Neural progenitor cell (in vitro differentiated cells): ENCODE measurements at regions not wholly inside any gene's neighbourhood (a gene's known extent, or its start where the extent isn't known, plus 50 kb on each side); places are given as distances from the start of the nearest gene placed in this dataset.

ENCODE experiments used
- DNase-seq: peaks from one replicate; pipeline ENCODE4 v3.0.0-alpha.2; 2016; ENCODE audit warnings: low spot score
- H2AFZ ChIP-seq: fragments of 200-600 bp; sonication (generic); replicated peaks from 2 replicates; pipeline ENCODE4 v1.6.1; 2016; ENCODE audit warnings: antibody characterized with exemption
- H3F3A ChIP-seq: fragments of 200-600 bp; sonication (generic); 2 replicates; pipeline ENCODE4 v1.6.1; 2016; ENCODE audit warnings: antibody characterized with exemption, low read depth
- H3K27ac ChIP-seq: fragments of 200-600 bp; sonication (generic); 2 replicates; pipeline ENCODE4 v1.5.1; 2016; ENCODE audit warnings: mild to moderate bottlenecking
- H3K27me3 ChIP-seq: fragments of 200-600 bp; sonication (generic); 2 replicates; pipeline ENCODE4 v1.6.1; 2016; ENCODE audit warnings: mild to moderate bottlenecking, moderate library complexity
- H3K36me3 ChIP-seq: fragments of 200-600 bp; sonication (generic); 2 replicates; pipeline ENCODE4 v1.5.1; 2016
- H3K4me1 ChIP-seq: fragments of 200-600 bp; sonication (generic); 2 replicates; pipeline ENCODE4 v1.6.1; 2016; ENCODE audit warnings: mixed run types
- H3K4me2 ChIP-seq: fragments of 200-600 bp; sonication (generic); 2 replicates; pipeline ENCODE4 v1.6.1; 2016
- H3K4me3 ChIP-seq: fragments of 200-600 bp; sonication (generic); 2 replicates; pipeline ENCODE4 v1.5.1; 2016
- H3K79me2 ChIP-seq: fragments of 200-600 bp; sonication (generic); 2 replicates; pipeline ENCODE4 v1.6.1; 2016; ENCODE audit warnings: low read depth
- H3K9ac ChIP-seq: fragments of 200-600 bp; sonication (generic); 2 replicates; pipeline ENCODE4 v1.6.1; 2016
- H3K9me3 ChIP-seq: fragments of 200-600 bp; sonication (generic); 2 replicates; pipeline ENCODE4 v1.5.1; 2016; ENCODE audit warnings: low read depth
- H4K20me1 ChIP-seq: fragments of 200-600 bp; sonication (generic); 2 replicates; pipeline ENCODE4 v1.6.1; 2016; ENCODE audit warnings: low read depth
- H3K27ac Mint-ChIP-seq: 3 replicates; pipeline ENCODE4 v1.8.0; 2021; ENCODE audit warnings: mixed read lengths
- H3K27me3 Mint-ChIP-seq: 2 replicates; pipeline ENCODE4 v1.8.0; 2022; ENCODE audit warnings: low read depth, mild to moderate bottlenecking, inconsistent platforms, moderate library complexity, mixed read lengths; ENCODE audit not compliant: insufficient read depth
- H3K36me3 Mint-ChIP-seq: 3 replicates; pipeline ENCODE4 v1.8.0; 2021; ENCODE audit warnings: mixed read lengths
- H3K4me1 Mint-ChIP-seq: 3 replicates; pipeline ENCODE4 v1.8.0; 2021; ENCODE audit warnings: mixed read lengths
- H3K4me3 Mint-ChIP-seq: 3 replicates; pipeline ENCODE4 v1.8.0; 2021; ENCODE audit warnings: mild to moderate bottlenecking, moderate library complexity, mixed read lengths
- H3K9me3 Mint-ChIP-seq: 3 replicates; pipeline ENCODE4 v1.8.0; 2020; ENCODE audit warnings: mixed read lengths
- EZH2 ChIP-seq: fragments of 200-600 bp; sonication (generic); IDR thresholded peaks from 2 replicates; pipeline ENCODE4 v1.6.1; 2017; ENCODE audit warnings: antibody characterized with exemption, mild to moderate bottlenecking, moderate library complexity
- EZH2phosphoT487 ChIP-seq: fragments of 200-600 bp; sonication (generic); IDR thresholded peaks from 2 replicates; pipeline ENCODE4 v1.6.1; 2017; ENCODE audit warnings: antibody characterized with exemption
- TF ChIP-seq, protein P1 (sequence below): fragments of 200-600 bp; sonication (generic); IDR thresholded peaks from 2 replicates; pipeline ENCODE4 v1.5.1; 2017; ENCODE audit warnings: antibody characterized with exemption, mild to moderate bottlenecking

DNA sequence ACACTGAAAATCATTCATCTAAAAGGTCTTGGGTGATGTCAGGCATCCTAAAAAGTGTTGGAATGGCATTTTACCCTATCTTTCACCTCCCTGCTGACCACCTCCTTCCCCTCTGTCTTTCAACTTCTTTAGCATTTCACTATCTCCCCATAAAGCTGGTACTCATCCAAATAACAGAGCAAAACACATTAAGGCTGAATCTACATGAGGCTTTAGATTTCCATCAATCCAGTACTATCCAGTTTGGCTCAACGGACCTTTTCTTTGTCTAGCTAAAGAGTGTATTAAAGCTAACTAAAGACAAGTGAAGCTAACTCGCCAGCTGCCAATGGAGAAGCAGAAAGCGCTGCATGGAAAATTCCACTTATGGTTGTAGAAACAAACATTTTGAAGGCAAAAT lies 122.5 kb upstream of the NCKAP5 start:
- TF ChIP-seq, protein P1, sequence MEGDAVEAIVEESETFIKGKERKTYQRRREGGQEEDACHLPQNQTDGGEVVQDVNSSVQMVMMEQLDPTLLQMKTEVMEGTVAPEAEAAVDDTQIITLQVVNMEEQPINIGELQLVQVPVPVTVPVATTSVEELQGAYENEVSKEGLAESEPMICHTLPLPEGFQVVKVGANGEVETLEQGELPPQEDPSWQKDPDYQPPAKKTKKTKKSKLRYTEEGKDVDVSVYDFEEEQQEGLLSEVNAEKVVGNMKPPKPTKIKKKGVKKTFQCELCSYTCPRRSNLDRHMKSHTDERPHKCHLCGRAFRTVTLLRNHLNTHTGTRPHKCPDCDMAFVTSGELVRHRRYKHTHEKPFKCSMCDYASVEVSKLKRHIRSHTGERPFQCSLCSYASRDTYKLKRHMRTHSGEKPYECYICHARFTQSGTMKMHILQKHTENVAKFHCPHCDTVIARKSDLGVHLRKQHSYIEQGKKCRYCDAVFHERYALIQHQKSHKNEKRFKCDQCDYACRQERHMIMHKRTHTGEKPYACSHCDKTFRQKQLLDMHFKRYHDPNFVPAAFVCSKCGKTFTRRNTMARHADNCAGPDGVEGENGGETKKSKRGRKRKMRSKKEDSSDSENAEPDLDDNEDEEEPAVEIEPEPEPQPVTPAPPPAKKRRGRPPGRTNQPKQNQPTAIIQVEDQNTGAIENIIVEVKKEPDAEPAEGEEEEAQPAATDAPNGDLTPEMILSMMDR, result no peak
- TF ChIP-seq EZH2, result no peak
- TF ChIP-seq EZH2phosphoT487, result no peak
- Mint-ChIP-seq H3K4me3 (no peak overlapping the region), H3K36me3 (peaks cover 4% of the 10 kb centered on the region), H3K9me3 (peaks cover 17% of the 10 kb centered on the region), H3K27me3 (peaks cover 7% of the 10 kb centered on the region), H3K4me1 (peaks cover 8% of the 10 kb centered on the region), H3K27ac (no peak overlapping the region)
- Histone ChIP-seq H3K4me2 (peak overlapping the region; percentile 8), H3K27ac (no peak overlapping the region), H3K4me1 (peaks cover 11% of the 10 kb centered on the region), H3K4me3 (no peak overlapping the region), H3K79me2 (no peaks in the 10 kb centered on the region), H3K9me3 (no peaks in the 10 kb centered on the region), H3K9ac (no peak overlapping the region), H4K20me1 (no peaks in the 10 kb centered on the region), H3F3A (no peaks in the 10 kb centered on the region), H3K27me3 (no peaks in the 10 kb centered on the region), H3K36me3 (no peaks in the 10 kb centered on the region), H2AFZ (peak overlapping the region; percentile 82)
- no peak for DNase-seq

DNA sequence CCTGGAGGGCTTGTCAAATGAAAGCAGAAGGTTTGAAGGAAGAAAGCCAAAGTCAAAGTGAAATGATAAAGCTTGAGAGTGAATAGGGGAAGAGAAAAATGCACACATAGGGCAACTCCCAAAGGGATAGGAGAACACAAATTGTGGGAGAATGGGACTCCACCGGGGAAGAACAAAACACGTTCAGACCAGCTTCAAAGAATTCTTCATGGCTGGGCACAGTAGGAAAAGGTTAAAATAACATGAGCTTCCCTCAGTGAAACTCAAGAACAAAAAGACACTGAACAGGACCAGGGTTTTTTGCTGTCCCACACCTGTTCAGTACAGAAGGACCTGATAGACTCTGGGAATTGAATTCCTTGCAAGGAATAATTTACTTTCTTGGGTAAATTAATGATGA lies 123.1 kb upstream of the NCKAP5 start:
- Histone ChIP-seq H3K4me2 (peak overlapping the region; percentile 8), H3K27me3 (no peaks in the 10 kb centered on the region), H3K27ac (no peak overlapping the region), H3F3A (no peaks in the 10 kb centered on the region), H3K9ac (no peak overlapping the region), H3K9me3 (no peaks in the 10 kb centered on the region), H3K79me2 (no peaks in the 10 kb centered on the region), H3K36me3 (no peaks in the 10 kb centered on the region), H3K4me1 (peaks cover 11% of the 10 kb centered on the region), H4K20me1 (no peaks in the 10 kb centered on the region), H3K4me3 (no peak overlapping the region), H2AFZ (no peak overlapping the region)
- TF ChIP-seq EZH2phosphoT487 (no peak), EZH2 (no peak)
- TF ChIP-seq, protein P1, result no peak
- DNase-seq, result no peak
- H3K4me3 Mint-ChIP-seq, result no peak overlapping the region
- peaks cover 4% of the 10 kb centered on the region for H3K36me3 Mint-ChIP-seq
- H3K27me3 Mint-ChIP-seq, result peaks cover 7% of the 10 kb centered on the region
- H3K9me3 Mint-ChIP-seq, result peaks cover 17% of the 10 kb centered on the region
- peaks cover 8% of the 10 kb centered on the region for H3K4me1 Mint-ChIP-seq
- H3K27ac Mint-ChIP-seq, result peak overlapping the region; percentile 73

DNA sequence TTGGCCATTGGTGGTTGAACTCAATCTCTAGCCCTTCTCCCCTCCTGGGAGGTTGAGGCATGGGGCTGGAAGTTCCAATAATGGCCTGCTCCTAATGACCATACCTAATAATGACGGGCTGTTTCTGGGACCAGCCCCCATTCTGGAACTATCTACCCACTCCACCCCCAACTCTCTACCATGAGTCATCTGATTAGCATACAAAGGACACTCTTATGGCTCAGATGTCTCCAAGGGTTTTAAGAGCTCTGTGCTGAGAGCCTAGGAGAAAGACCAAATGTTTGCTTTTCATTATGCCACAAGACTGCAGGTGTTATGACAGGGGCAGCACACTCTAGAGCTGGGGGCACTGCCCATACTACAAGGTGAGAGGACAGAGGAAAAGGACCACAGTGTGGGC lies 137.0 kb upstream of the NCKAP5 start:
- Histone ChIP-seq H2AFZ (no peak overlapping the region), H3K79me2 (no peaks in the 10 kb centered on the region), H3K4me3 (no peak overlapping the region), H3K4me2 (no peak overlapping the region), H3K4me1 (peaks cover under 1% of the 10 kb centered on the region), H3K36me3 (no peaks in the 10 kb centered on the region), H3K9ac (no peak overlapping the region), H4K20me1 (no peaks in the 10 kb centered on the region), H3K9me3 (peaks cover 5% of the 10 kb centered on the region), H3K27ac (no peak overlapping the region), H3K27me3 (no peaks in the 10 kb centered on the region), H3F3A (peaks cover 3% of the 10 kb centered on the region)
- H3K4me3 Mint-ChIP-seq, result no peak overlapping the region
- no peak for DNase-seq
- peaks cover 41% of the 10 kb centered on the region for H3K9me3 Mint-ChIP-seq
- peaks cover 10% of the 10 kb centered on the region for H3K4me1 Mint-ChIP-seq
- TF ChIP-seq EZH2phosphoT487 (no peak), EZH2 (no peak)
- TF ChIP-seq, protein P1, result no peak
- no peak overlapping the region for H3K27ac Mint-ChIP-seq
- H3K36me3 Mint-ChIP-seq, result peaks cover 11% of the 10 kb centered on the region
- peaks cover 5% of the 10 kb centered on the region for H3K27me3 Mint-ChIP-seq
